ENCODE measurements at regions not wholly inside any gene's neighbourhood (a gene's known extent, or its start where the extent isn't known, plus 50 kb on each side); places are given as distances from the start of the nearest gene placed in this dataset.

DNA sequence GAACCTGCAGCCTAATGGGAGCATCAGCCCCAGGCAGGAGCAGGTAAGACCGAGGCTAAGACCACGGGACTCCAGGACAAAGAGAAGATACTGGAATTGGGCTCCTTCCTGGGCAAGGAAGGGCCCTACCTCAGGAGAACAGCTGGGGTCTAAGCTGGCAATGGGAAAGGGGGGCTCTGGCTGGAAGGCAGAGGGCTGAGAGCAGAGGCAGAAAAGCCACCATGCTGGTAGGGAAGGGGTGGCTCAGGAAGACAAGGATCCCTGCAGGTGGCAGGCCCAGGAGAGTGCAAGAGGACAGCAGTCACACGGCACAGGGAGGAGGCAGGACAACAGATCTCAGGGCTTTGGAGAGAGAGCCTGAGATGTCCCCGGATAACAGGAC is 203.5 kb downstream of the NDUFA10 start:
- no peak for TF ChIP-seq POLR2AphosphoS5 (IDR thresholded peaks at IDR 0.05; ENCODE audit: low read depth, low read length)
- no peak for TF ChIP-seq REST (IDR thresholded peaks at IDR 0.05; ENCODE audit: insufficient read depth in 1 of 2, low read depth in 2 of 2, low read length in 2 of 2)
